ENCODE measurements at regions not wholly inside any gene's neighbourhood (a gene's known extent, or its start where the extent isn't known, plus 50 kb on each side); places are given as distances from the start of the nearest gene placed in this dataset.

DNA sequence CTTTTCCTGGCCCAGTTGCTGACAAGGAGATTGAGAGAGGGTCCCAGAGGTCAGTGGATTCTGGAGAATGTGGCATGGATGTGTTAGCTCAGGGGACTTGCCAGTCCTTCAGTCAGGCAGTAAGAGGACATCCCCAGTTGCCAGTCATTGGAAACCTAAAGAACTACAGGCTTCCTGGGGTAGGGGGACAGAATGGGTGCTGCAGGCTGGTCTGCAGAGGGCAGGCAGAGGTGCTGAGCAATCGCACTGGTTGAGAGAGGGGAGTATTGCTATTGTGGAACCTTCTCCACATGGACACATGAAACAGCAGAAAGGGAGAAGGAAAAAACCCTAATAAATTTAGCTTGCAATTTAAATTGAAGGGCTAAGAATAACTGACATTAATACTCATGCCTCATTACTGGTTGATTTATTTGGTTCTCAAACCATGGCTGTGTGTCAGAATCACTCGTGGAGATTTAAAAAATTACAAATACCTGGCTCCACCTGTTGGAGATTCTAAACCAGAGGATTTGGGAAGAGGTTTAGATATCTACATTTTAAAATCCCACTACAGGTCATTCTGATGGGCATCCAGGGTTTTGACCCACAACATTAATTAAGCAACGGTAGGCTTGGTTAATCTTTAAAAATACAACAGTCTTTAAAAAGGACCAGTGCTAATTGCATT is 71.2 kb upstream of the SLC38A2 start:
- no peak for DNase-seq

DNA sequence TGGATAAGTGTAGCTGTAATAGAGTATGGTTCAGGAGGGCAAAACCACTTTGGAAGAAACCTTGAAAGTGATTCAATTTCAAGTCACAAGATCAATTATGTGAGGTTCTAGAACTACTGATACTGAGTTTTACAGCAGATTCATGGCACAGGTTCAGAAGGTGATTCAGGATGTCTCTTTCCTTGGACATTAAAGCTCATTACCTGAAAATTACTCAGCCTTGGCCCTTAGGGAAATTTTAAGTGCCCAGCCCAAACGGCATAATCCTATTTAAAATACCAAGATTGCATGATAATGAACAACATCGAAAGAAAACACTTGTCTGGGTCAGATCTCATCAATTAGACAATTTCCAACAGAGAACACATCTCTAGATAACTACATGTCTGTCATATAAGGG is 70.2 kb upstream of the SLC38A2 start:
- no peak for DNase-seq

DNA sequence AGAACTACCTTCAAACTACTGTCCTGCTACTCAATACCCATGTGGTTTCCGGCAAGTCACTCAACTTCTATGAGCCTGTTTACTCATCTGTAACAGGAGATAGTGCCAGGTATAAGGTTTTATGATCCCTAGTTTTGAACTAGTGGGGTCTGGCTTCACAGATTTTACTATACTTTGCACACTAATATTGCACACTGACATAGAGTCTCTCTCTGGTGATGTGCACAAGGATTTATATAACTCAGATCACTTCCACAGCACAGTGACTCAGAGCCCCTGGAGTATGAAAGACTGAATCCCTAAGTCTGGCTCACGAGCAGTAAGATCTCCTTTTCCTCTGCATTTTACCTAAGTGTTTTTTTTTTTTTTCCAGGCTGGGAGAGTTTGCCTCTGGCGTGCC is 69.7 kb upstream of the SLC38A2 start:
- no peak for DNase-seq

DNA sequence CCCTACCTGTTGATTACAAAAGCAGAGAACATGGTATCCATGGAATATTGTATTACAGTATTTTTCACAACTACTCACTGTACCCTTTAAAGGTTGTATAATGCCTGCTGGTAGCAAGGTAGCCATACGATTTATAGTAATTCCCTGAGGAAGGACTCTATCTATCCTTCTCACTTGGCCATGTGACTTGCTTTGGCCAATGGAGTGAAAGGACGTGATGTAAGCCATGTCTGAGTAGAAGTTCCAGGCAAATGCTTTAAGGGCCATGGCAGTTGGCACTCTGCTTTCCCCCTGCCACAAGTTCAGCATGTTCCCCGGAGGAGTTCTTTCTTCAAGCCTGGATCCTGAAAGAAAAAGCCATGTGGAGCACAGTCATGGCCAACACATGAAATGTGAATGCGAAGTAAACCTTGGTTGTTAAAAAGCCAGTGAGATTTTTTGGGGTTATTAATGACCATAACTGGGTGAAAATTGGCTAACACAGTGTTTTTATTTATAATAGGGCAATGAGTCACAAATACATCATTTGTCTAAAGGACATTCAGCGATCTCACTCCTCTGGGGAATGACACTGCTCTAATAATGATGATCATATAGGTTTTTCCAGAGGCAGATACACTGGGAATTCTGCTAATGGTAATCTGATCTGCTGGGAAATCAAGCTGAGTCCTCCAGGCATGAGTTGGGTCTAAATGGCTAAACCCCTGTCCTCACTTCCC is 67.4 kb upstream of the SLC38A2 start:
- no peak for DNase-seq

DNA sequence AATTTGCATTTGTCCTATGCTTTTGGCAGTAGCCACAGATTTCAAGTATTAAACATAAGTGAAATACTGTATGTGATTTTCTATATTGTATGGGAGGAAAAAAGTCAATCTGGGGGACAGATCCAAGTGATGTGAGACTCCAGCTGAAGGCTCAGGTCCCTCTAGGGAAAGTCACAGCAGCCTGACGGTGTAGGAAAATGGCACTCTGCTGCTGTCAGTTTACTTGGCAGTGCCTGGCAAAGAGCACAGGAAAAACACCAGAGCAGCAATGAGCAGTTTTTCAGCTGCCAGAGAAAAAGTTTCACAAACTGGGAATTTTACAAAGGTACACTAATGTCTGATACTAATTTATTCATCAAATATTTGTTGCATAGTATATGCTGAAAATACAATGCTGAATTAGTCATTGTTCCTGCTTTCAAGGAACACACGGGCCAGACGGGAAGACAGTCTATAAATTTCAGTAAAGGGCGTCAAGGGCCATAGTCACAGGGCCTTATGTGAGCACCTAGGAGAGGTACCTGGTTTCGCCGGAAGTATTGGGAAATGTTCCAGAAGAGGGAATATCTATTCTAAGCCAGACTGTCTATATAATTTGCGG is 66.2 kb upstream of the SLC38A2 start:
- DNase-seq, result no peak

DNA sequence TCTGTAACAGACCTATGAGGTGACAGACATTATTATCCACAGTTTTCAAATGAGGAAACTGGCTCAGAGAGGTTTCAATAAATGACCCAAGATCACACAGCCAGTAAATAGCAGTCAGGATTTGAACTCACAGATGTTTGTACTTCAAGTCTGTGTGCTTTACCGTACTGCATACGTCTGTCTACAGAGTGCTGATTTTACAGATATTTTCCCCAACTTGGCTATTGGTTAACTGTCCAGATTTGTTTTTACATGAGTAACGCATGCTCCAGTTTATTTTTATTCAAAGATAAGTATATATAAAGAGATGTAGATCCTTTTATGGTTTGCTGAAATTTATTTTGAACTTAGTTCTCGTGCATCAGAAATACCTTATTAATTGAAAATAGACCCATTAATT is 65.7 kb upstream of the SLC38A2 start:
- DNase-seq, result no peak

DNA sequence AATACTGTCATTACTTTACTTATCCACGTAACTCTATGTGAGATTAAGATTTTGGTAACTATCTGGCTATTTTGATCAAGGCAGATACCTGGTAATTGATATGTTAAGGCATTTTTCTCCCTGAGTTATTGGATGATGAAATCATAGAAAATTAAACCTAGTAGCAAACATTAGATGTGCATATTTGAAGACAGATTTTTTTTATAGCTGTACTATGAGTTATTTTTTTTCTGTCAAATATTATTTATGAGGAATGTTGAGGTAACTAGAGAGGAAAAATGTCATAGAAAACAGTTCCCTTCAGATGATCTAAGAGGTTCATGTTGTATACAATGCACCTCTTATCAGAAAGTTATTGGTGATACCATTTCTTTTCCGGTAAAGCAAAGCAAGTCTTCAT is 64.9 kb upstream of the SLC38A2 start:
- no peak for DNase-seq

DNA sequence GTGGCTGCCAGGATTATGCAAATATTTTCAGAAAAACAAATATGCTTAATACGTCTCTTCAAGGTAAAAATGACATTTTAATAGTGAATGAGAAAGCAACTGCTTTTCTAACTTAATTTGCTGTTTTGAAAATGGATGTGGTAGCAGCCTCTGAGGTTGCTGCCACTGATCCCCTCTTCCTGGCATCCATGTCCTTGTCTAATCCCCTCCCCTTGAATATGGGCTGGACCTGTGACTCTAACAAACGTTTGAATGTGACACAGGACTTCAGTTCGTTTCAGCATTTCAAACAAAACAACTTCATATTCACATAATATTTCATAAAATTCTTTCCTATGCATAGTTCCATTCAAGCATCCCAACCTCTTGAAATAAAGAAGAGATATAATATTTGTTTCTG is 64.2 kb upstream of the SLC38A2 start:
- DNase-seq, result no peak

DNA sequence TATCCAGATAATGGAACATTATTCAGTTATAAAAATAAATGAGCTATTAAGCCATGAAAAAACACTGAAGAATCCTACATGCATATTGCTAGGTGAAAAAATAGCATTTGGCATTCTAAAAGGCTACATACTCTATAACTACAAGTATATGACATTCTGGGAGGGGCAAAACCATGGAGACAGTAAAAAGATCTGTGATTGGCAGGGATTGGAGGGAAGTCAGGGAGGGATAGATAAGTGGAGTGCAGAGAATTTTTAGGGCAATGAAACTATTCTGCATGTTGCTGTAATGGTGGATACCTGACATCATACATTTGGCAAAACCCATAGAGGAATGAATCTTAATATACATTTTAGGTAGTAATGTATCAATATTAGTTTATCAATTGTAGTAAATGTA is 63.1 kb upstream of the SLC38A2 start:
- DNase-seq, result no peak

DNA sequence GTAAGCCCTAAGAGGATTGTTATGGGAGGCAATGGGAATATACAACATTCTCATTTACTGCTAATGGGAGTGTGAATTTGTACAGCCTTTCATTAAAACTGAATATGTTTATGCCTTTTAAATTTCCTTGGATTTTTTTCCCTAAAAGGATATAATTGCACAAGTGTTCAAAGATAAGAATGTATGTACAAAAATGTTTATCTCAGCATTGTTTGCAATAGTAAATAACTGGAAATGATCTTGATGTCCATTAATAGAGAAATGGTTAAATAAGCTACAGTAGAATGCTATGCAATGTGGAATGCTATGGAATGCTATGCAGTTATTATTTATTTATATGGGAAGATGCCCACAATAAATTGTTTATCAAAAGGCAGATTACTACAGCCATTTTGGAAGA is 62.5 kb upstream of the SLC38A2 start:
- DNase-seq, result no peak

DNA sequence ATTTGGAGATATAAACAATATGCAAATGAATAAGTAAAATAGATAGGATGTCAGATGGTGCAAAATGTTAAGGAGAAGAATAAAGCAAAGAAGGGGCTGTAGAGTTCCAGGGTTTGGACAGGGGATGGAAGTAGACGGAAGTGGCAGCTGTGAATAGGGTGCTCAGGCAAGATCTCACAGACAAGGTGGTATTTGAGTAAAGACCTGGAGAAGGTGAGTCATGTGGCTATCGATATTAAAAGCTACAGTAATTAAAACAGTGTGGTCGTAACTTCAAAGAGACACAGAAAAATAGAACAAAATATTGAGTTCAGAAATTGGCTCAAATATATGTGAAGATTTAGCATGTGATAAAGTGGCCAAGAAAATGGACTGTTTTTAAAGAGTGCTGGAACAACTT is 61.3 kb upstream of the SLC38A2 start:
- DNase-seq, result no peak

DNA sequence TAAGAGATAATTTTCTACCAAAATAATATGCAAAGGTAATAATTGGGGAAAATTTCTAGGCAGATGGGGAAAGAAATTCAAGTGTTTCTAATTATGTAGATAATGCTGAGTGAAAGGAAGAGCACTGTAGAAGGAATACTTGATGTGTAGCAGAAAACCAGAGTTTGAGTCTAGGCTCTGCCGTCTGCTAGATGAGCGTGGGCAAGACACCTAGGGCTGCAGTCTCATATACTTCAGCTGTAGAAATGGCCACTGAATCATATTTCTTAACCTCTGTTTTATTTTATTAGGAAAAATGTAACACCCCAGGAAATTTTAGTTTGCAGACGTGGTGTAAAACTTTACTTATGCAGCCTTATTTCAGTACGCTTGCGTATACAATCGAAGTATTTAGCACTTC is 59.8 kb upstream of the SLC38A2 start:
- DNase-seq, result no peak

DNA sequence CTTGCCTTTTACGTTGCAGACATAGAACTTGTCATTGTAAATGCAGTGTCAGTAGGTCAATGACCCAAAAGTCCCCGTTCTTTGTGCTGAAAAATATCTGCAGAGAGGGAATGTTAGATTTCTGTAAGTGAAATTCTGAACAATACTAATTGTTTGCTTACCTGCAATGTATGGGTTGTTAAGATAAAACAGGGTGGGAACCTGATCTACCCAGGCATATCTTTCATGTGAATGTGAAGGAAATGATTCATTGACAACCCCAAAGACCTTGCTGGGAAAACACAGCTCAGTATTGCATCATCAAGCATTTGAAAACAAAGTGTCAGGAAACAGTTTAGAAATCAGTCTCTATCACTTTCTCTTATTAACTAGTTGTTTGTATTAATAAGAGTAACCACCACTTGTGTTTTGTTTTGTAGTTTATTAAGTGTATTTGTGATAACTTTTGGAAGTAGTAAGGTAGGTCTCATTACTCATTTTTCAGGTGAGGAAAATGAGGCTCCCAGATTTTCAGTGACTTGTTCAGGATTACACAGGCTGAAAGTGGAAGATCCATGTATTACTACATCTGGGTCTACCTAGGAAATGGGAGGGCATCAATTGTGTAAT is 57.9 kb upstream of the SLC38A2 start:
- no peak for DNase-seq
